HL-60 (cell line): ENCODE measurements at regions not wholly inside any gene's neighbourhood (a gene's known extent, or its start where the extent isn't known, plus 50 kb on each side); places are given as distances from the start of the nearest gene placed in this dataset.

Experiments
- DNase-seq, 2 experiments: peaks; one replicate each; pipeline ENCODE4 v3.0.0-alpha.2; 2010 to 2020; ENCODE audit warnings: low read depth in 1 of 2, low spot score in 1 of 2
- H3K27ac ChIP-seq: fragments of 250-450 bp; sonication (Bioruptor Pico); replicated peaks from 2 replicates; pipeline ENCODE4 v1.5.1; 2020; ENCODE audit warnings: mild to moderate bottlenecking, moderate library complexity
- H3K27me3 ChIP-seq: fragments of 250-450 bp; sonication (Bioruptor Pico); 2 replicates; pipeline ENCODE4 v1.5.1; 2021; ENCODE audit warnings: mild to moderate bottlenecking, moderate library complexity; ENCODE audit not compliant: insufficient read depth, poor library complexity, severe bottlenecking
- H3K4me3 ChIP-seq: replicated peaks from 2 replicates; pipeline ENCODE4 v1.5.1; 2011; ENCODE audit warnings: mild to moderate bottlenecking, control low read depth, low read length; ENCODE audit not compliant: insufficient read depth
- GABPA ChIP-seq: IDR thresholded peaks from 2 replicates; pipeline ENCODE4 v1.6.1; 2012; ENCODE audit warnings: low read depth
- POLR2AphosphoS5 ChIP-seq: IDR thresholded peaks from 2 replicates; pipeline ENCODE4 v1.6.1; 2012; ENCODE audit warnings: low read depth
- SPI1 ChIP-seq: IDR thresholded peaks from 2 replicates; pipeline ENCODE4 v1.6.1; 2012; ENCODE audit warnings: low read depth, mild to moderate bottlenecking, borderline replicate concordance
- TF ChIP-seq, protein P1 (sequence below): IDR thresholded peaks from one replicate; pipeline ENCODE4 v1.5.1; 2011; ENCODE audit warnings: low read length, control low read depth, inconsistent platforms; ENCODE audit not compliant: insufficient read depth
- TF ChIP-seq, protein P2 (sequence below): IDR thresholded peaks from 2 replicates; pipeline ENCODE4 v1.6.1; 2012; ENCODE audit warnings: low read depth; ENCODE audit not compliant: insufficient replicate concordance

DNA sequence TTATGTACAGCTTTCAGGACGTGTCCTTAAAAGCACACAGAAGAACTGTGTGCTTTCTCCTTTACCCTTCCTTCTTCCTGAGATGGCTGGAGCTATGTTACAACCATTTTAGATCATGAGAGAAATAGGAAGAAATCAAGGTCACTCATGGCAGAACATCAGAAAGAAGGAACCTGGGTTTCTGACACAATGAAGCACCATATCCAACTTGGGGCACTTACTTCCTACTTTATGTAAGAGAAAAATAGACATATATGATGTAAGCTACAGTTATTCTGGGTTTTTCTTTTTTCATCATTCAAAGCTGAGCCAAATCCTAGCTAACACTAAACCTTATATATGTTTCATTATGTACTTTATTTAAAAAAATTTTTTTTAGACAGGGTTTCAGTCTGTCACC is 79.5 kb downstream of the FAM161A start:
- no peaks in the 10 kb centered on the region for H3K27me3 ChIP-seq
- H3K4me3 ChIP-seq, result no peak overlapping the region
- DNase-seq, result peak in 1 of 2 experiments; percentile 51
- H3K27ac ChIP-seq, result peak overlapping the region; percentile 35; the same call in 1 of the 2 replicates
- TF ChIP-seq SPI1 (no peak), GABPA (no peak), POLR2AphosphoS5 (no peak)
- TF ChIP-seq, protein P1, sequence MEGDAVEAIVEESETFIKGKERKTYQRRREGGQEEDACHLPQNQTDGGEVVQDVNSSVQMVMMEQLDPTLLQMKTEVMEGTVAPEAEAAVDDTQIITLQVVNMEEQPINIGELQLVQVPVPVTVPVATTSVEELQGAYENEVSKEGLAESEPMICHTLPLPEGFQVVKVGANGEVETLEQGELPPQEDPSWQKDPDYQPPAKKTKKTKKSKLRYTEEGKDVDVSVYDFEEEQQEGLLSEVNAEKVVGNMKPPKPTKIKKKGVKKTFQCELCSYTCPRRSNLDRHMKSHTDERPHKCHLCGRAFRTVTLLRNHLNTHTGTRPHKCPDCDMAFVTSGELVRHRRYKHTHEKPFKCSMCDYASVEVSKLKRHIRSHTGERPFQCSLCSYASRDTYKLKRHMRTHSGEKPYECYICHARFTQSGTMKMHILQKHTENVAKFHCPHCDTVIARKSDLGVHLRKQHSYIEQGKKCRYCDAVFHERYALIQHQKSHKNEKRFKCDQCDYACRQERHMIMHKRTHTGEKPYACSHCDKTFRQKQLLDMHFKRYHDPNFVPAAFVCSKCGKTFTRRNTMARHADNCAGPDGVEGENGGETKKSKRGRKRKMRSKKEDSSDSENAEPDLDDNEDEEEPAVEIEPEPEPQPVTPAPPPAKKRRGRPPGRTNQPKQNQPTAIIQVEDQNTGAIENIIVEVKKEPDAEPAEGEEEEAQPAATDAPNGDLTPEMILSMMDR, result no peak
- TF ChIP-seq, protein P2, sequence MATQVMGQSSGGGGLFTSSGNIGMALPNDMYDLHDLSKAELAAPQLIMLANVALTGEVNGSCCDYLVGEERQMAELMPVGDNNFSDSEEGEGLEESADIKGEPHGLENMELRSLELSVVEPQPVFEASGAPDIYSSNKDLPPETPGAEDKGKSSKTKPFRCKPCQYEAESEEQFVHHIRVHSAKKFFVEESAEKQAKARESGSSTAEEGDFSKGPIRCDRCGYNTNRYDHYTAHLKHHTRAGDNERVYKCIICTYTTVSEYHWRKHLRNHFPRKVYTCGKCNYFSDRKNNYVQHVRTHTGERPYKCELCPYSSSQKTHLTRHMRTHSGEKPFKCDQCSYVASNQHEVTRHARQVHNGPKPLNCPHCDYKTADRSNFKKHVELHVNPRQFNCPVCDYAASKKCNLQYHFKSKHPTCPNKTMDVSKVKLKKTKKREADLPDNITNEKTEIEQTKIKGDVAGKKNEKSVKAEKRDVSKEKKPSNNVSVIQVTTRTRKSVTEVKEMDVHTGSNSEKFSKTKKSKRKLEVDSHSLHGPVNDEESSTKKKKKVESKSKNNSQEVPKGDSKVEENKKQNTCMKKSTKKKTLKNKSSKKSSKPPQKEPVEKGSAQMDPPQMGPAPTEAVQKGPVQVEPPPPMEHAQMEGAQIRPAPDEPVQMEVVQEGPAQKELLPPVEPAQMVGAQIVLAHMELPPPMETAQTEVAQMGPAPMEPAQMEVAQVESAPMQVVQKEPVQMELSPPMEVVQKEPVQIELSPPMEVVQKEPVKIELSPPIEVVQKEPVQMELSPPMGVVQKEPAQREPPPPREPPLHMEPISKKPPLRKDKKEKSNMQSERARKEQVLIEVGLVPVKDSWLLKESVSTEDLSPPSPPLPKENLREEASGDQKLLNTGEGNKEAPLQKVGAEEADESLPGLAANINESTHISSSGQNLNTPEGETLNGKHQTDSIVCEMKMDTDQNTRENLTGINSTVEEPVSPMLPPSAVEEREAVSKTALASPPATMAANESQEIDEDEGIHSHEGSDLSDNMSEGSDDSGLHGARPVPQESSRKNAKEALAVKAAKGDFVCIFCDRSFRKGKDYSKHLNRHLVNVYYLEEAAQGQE, result no peak

DNA sequence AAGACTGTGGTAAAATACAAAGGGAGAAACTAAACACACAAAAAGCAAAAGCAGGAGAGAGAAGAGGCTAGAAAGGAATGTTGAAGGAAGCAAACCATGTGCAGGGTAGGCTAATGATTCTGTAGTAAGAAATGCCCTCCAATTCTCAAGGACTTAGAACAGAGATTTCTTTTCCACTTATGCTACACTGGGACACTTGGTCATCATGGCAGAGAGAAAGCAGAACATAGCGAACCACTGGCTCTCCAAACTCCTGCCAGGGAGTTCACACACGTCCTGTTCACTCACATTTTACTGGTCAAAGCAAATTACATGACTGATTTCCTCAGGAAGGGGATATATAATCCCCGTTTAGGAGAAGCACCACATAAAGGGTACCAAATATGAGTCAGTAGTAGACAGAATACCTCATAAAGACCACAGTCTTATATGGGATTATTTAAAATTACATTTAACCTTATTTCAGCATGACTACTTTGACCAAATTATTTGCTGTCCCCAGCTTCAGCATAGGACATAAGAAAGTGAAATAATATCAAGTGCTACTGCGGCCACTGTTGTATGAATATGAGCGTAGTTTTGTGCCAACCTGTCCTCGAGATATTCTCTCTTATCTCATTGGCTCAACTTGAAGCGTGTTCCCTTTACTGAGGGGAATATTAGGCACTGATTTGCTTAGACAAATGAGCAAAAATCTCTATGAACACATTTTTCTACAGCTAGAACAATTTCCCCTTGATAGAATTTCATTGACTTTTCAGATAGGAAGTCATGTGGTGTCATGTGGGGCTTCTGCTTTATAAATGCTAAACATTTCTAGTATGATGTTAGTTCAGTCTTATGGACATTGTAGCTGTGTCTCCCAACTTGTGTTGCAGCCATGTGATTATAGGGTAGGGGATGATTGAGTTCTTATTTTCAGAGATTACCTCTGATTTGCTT is 81.7 kb downstream of the FAM161A start:
- Histone ChIP-seq H3K27me3 (no peaks in the 10 kb centered on the region), H3K27ac (no peak overlapping the region), H3K4me3 (no peak overlapping the region)
- no peak for DNase-seq
- TF ChIP-seq, protein P2, result no peak
- TF ChIP-seq POLR2AphosphoS5, result no peak
- TF ChIP-seq, protein P1, result no peak
- no peak for TF ChIP-seq SPI1
- TF ChIP-seq GABPA, result no peak

DNA sequence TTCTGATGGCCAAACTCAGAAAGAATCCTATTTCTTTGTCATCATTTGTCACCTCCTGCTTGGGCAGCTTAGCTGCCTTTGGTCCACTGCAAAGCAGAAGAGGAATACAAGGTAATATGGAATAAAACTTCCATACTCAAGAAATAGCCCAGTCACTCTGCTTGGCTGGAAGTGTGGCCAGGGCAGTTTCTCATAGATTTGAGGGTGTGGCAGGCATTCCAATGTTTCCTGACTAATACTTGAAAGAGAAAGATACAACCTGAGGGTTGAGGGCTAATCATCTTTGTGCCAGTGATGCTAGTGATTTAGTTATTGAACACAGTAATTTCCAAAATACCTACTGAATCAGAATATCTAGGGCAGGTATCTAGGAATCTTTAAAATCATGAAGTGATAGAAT is 83.1 kb downstream of the FAM161A start:
- H3K27me3 ChIP-seq, result no peaks in the 10 kb centered on the region

More for the DNA sequence above, 83.1 kb downstream of the FAM161A start:
- DNase-seq, result no peak
- TF ChIP-seq GABPA (no peak), SPI1 (no peak), POLR2AphosphoS5 (no peak)
- TF ChIP-seq, protein P1, result no peak
- TF ChIP-seq, protein P2, result no peak
- H3K4me3 ChIP-seq, result no peak overlapping the region
- no peak overlapping the region for H3K27ac ChIP-seq
